GM18517 (cell line): ENCODE measurements at regions not wholly inside any gene's neighbourhood (a gene's known extent, or its start where the extent isn't known, plus 50 kb on each side); places are given as distances from the start of the nearest gene placed in this dataset.

Experiments
- ATAC-seq: cut with Tn5 transposase; IDR thresholded peaks from one replicate; pipeline ENCODE4 v1.9.1; 2021; ENCODE audit warnings: mild to moderate bottlenecking, moderate library complexity; ENCODE audit not compliant: unreplicated experiment

- no peak for ATAC-seq
These were observed 1048.5 kb downstream of the SLC6A15 start for GRCh38 chr12:83864054-83864453.

GRCh38 chr12:83859021-83859420, 1053.6 kb downstream of the SLC6A15 start:
- no peak for ATAC-seq

- no peak for ATAC-seq
These were observed 1055.8 kb downstream of the SLC6A15 start for GRCh38 chr12:83856803-83857202.

GRCh38 chr12:83850531-83850930, 1062.1 kb downstream of the SLC6A15 start:
- no peak for ATAC-seq

GRCh38 chr12:83848702-83849101, 1063.9 kb downstream of the SLC6A15 start:
- ATAC-seq: no peak

GRCh38 chr12:83843541-83843940, 1069.1 kb downstream of the SLC6A15 start:
- no peak for ATAC-seq

GRCh38 chr12:83841620-83842019, 1071.0 kb downstream of the SLC6A15 start:
- ATAC-seq: no peak

- ATAC-seq: no peak
These were observed 1084.7 kb downstream of the SLC6A15 start for GRCh38 chr12:83827860-83828259.

GRCh38 chr12:83827193-83827592, 1085.4 kb downstream of the SLC6A15 start:
- ATAC-seq: no peak

GRCh38 chr12:83826112-83826511, 1086.5 kb downstream of the SLC6A15 start:
- peak; percentile 41 for ATAC-seq

GRCh38 chr12:83823386-83824045, 1089.1 kb downstream of the SLC6A15 start:
- peak; percentile 95 for ATAC-seq

- no peak for ATAC-seq
These were observed 1090.6 kb downstream of the SLC6A15 start for GRCh38 chr12:83821967-83822366.

GRCh38 chr12:83818881-83819280, 1093.7 kb downstream of the SLC6A15 start:
- no peak for ATAC-seq

GRCh38 chr12:83817730-83818129, 1094.9 kb downstream of the SLC6A15 start:
- no peak for ATAC-seq

GRCh38 chr12:83808591-83808990, 1104.0 kb downstream of the SLC6A15 start:
- ATAC-seq: no peak

GRCh38 chr12:83807871-83808270, 1104.7 kb downstream of the SLC6A15 start:
- no peak for ATAC-seq

GRCh38 chr12:83805873-83806272, 1106.7 kb downstream of the SLC6A15 start:
- no peak for ATAC-seq

- no peak for ATAC-seq
These were observed 1107.3 kb downstream of the SLC6A15 start for GRCh38 chr12:83805156-83805772.

GRCh38 chr12:83801972-83802371, 1110.6 kb downstream of the SLC6A15 start:
- ATAC-seq: no peak

GRCh38 chr12:83800022-83800421, 1112.6 kb downstream of the SLC6A15 start:
- no peak for ATAC-seq

- ATAC-seq: no peak
These were observed 1109.8 kb downstream of the TMTC2 start for GRCh38 chr12:83796531-83796930.

- ATAC-seq: no peak
These were observed 1106.9 kb downstream of the TMTC2 start for GRCh38 chr12:83793616-83794015.
